GM23338 (cell line): ENCODE measurements at regions not wholly inside any gene's neighbourhood (a gene's known extent, or its start where the extent isn't known, plus 50 kb on each side); places are given as distances from the start of the nearest gene placed in this dataset.

Source experiments
- ATAC-seq: fragments of 200-7000 bp; cut with Tn5 transposase; 3 replicates; pipeline ENCODE4 v1.9.1; 2020
- DNase-seq: peaks from one replicate; pipeline ENCODE4 v3.0.0-alpha.2; 2015; ENCODE audit warnings: low spot score
- H2AFZ ChIP-seq: fragments of 200-600 bp; sonication (generic); 2 replicates; pipeline ENCODE4 v1.8.0; 2016; ENCODE audit warnings: antibody characterized with exemption, mild to moderate bottlenecking, moderate library complexity
- H3F3A ChIP-seq: fragments of 200-600 bp; sonication (generic); replicated peaks from 2 replicates; pipeline ENCODE4 v1.8.0; 2017; ENCODE audit warnings: antibody characterized with exemption, mixed run types, low read depth
- H3K27ac ChIP-seq: fragments of 200-600 bp; sonication (generic); 2 replicates; pipeline ENCODE4 v1.6.1; 2016; ENCODE audit warnings: low read depth
- H3K27me3 ChIP-seq: fragments of 200-600 bp; sonication (generic); 2 replicates; pipeline ENCODE4 v1.8.0; 2016; ENCODE audit warnings: mild to moderate bottlenecking, mixed run types, moderate library complexity; ENCODE audit not compliant: insufficient read depth
- H3K36me3 ChIP-seq: fragments of 200-600 bp; sonication (generic); 2 replicates; pipeline ENCODE4 v1.8.0; 2016; ENCODE audit warnings: mild to moderate bottlenecking; ENCODE audit not compliant: insufficient read depth
- H3K4me1 ChIP-seq: fragments of 200-600 bp; sonication (generic); 2 replicates; pipeline ENCODE4 v1.8.0; 2016; ENCODE audit warnings: mild to moderate bottlenecking, moderate library complexity; ENCODE audit not compliant: insufficient read depth
- H3K4me2 ChIP-seq: fragments of 200-600 bp; sonication (generic); 2 replicates; pipeline ENCODE4 v1.7.1; 2017; ENCODE audit warnings: mixed run types
- H3K4me3 ChIP-seq: fragments of 200-600 bp; sonication (generic); 2 replicates; pipeline ENCODE4 v1.6.1; 2016; ENCODE audit warnings: mixed run types
- H3K79me2 ChIP-seq: fragments of 200-600 bp; sonication (generic); replicated peaks from 2 replicates; pipeline ENCODE4 v1.8.0; 2017; ENCODE audit warnings: mild to moderate bottlenecking; ENCODE audit not compliant: insufficient read depth
- H3K9me2 ChIP-seq: fragments of 200-600 bp; sonication (generic); 2 replicates; pipeline ENCODE4 v1.8.0; 2017; ENCODE audit not compliant: insufficient read depth
- H4K20me1 ChIP-seq: fragments of 200-600 bp; sonication (generic); replicated peaks from 2 replicates; pipeline ENCODE4 v1.8.0; 2017; ENCODE audit warnings: mild to moderate bottlenecking; ENCODE audit not compliant: insufficient read depth
- H3K27ac Mint-ChIP-seq: 2 replicates; pipeline ENCODE4 v1.8.0; 2020; ENCODE audit warnings: inconsistent platforms, mild to moderate bottlenecking, moderate library complexity, mixed read lengths
- H3K27me3 Mint-ChIP-seq: 3 replicates; pipeline ENCODE4 v1.8.0; 2022; ENCODE audit warnings: low read depth, mild to moderate bottlenecking, moderate library complexity, mixed read lengths, inconsistent platforms; ENCODE audit not compliant: insufficient read depth, poor library complexity
- H3K36me3 Mint-ChIP-seq: 3 replicates; pipeline ENCODE4 v1.8.0; 2021; ENCODE audit warnings: low read depth, mild to moderate bottlenecking, inconsistent platforms, moderate library complexity, mixed read lengths
- H3K4me1 Mint-ChIP-seq: 3 replicates; pipeline ENCODE4 v1.8.0; 2020; ENCODE audit warnings: mild to moderate bottlenecking, inconsistent platforms, mixed read lengths
- H3K4me3 Mint-ChIP-seq: 3 replicates; pipeline ENCODE4 v1.8.0; 2021; ENCODE audit warnings: moderate library complexity, mild to moderate bottlenecking, inconsistent platforms, mixed read lengths
- H3K9me3 Mint-ChIP-seq: 3 replicates; pipeline ENCODE4 v1.8.0; 2020; ENCODE audit warnings: moderate library complexity, mild to moderate bottlenecking, inconsistent platforms, mixed read lengths
- CREB1 ChIP-seq: fragments of 250-450 bp; sonication (Bioruptor Pico); IDR thresholded peaks from 2 replicates; pipeline ENCODE4 v1.5.0; 2020; ENCODE audit warnings: low read depth, mild to moderate bottlenecking, moderate library complexity
- ETS1 ChIP-seq: IDR thresholded peaks from 2 replicates; pipeline ENCODE4 v1.6.1; 2016; ENCODE audit warnings: antibody characterized with exemption
- EZH2phosphoT487 ChIP-seq: fragments of 200-600 bp; sonication (generic); IDR thresholded peaks from one replicate; pipeline ENCODE4 v1.8.1; 2018; ENCODE audit warnings: antibody characterized with exemption; ENCODE audit not compliant: unreplicated experiment
- JUNB ChIP-seq: IDR thresholded peaks from one replicate; pipeline ENCODE4 v1.6.1; 2016; ENCODE audit warnings: antibody characterized with exemption; ENCODE audit not compliant: unreplicated experiment
- NANOG ChIP-seq: IDR thresholded peaks from 2 replicates; pipeline ENCODE4 v1.6.1; 2016; ENCODE audit warnings: antibody characterized with exemption, borderline replicate concordance
- STAT1 ChIP-seq: IDR thresholded peaks from one replicate; pipeline ENCODE4 v1.6.1; 2016; ENCODE audit warnings: antibody characterized with exemption; ENCODE audit not compliant: unreplicated experiment
- ZNF114 ChIP-seq: fragments of 250-450 bp; sonication (Bioruptor Pico); IDR thresholded peaks from 2 replicates; pipeline ENCODE4 v1.5.0; 2020; ENCODE audit warnings: mild to moderate bottlenecking, moderate library complexity
- ZNF331 ChIP-seq: fragments of 250-450 bp; sonication (Bioruptor Pico); IDR thresholded peaks from 2 replicates; pipeline ENCODE4 v1.5.0; 2020; ENCODE audit warnings: low read depth, mild to moderate bottlenecking, moderate library complexity
- TF ChIP-seq, protein P1 (sequence below): fragments of 250-450 bp; sonication (Bioruptor Pico); IDR thresholded peaks from 2 replicates; pipeline ENCODE4 v1.5.0; 2020; ENCODE audit warnings: mild to moderate bottlenecking, moderate library complexity

DNA sequence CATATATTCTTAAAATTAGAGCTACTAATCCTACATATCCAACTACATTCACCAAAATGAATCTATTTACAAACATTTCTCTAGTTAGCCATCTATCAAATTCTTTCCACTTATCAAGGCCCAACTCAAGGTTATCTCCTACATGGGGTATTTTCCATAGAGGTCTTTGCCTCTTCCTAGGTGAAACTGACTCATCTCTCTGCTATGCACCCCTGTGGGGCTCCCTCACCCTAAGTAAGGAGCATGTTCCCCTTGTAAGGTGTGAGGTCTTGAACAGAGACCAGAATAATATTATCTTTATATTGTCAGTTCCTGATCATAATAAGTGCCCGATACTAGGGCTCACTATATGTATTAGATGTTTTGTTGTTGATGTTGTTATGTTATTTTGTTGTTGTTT, 74.6 kb upstream of the TSC22D2 start (continued):
- TF ChIP-seq, protein P1, sequence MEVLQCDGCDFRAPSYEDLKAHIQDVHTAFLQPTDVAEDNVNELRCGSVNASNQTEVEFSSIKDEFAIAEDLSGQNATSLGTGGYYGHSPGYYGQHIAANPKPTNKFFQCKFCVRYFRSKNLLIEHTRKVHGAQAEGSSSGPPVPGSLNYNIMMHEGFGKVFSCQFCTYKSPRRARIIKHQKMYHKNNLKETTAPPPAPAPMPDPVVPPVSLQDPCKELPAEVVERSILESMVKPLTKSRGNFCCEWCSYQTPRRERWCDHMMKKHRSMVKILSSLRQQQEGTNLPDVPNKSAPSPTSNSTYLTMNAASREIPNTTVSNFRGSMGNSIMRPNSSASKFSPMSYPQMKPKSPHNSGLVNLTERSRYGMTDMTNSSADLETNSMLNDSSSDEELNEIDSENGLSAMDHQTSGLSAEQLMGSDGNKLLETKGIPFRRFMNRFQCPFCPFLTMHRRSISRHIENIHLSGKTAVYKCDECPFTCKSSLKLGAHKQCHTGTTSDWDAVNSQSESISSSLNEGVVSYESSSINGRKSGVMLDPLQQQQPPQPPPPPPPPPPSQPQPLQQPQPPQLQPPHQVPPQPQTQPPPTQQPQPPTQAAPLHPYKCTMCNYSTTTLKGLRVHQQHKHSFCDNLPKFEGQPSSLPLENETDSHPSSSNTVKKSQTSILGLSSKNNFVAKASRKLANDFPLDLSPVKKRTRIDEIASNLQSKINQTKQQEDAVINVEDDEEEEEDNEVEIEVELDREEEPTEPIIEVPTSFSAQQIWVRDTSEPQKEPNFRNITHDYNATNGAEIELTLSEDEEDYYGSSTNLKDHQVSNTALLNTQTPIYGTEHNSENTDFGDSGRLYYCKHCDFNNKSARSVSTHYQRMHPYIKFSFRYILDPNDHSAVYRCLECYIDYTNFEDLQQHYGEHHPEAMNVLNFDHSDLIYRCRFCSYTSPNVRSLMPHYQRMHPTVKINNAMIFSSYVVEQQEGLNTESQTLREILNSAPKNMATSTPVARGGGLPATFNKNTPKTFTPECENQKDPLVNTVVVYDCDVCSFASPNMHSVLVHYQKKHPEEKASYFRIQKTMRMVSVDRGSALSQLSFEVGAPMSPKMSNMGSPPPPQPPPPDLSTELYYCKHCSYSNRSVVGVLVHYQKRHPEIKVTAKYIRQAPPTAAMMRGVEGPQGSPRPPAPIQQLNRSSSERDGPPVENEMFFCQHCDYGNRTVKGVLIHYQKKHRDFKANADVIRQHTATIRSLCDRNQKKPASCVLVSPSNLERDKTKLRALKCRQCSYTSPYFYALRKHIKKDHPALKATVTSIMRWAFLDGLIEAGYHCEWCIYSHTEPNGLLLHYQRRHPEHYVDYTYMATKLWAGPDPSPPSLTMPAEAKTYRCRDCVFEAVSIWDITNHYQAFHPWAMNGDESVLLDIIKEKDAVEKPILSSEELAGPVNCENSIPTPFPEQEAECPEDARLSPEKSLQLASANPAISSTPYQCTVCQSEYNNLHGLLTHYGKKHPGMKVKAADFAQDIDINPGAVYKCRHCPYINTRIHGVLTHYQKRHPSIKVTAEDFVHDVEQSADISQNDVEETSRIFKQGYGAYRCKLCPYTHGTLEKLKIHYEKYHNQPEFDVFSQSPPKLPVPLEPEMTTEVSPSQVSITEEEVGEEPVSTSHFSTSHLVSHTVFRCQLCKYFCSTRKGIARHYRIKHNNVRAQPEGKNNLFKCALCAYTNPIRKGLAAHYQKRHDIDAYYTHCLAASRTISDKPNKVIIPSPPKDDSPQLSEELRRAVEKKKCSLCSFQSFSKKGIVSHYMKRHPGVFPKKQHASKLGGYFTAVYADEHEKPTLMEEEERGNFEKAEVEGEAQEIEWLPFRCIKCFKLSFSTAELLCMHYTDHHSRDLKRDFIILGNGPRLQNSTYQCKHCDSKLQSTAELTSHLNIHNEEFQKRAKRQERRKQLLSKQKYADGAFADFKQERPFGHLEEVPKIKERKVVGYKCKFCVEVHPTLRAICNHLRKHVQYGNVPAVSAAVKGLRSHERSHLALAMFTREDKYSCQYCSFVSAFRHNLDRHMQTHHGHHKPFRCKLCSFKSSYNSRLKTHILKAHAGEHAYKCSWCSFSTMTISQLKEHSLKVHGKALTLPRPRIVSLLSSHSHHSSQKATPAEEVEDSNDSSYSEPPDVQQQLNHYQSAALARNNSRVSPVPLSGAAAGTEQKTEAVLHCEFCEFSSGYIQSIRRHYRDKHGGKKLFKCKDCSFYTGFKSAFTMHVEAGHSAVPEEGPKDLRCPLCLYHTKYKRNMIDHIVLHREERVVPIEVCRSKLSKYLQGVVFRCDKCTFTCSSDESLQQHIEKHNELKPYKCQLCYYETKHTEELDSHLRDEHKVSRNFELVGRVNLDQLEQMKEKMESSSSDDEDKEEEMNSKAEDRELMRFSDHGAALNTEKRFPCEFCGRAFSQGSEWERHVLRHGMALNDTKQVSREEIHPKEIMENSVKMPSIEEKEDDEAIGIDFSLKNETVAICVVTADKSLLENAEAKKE: no peak

DNA sequence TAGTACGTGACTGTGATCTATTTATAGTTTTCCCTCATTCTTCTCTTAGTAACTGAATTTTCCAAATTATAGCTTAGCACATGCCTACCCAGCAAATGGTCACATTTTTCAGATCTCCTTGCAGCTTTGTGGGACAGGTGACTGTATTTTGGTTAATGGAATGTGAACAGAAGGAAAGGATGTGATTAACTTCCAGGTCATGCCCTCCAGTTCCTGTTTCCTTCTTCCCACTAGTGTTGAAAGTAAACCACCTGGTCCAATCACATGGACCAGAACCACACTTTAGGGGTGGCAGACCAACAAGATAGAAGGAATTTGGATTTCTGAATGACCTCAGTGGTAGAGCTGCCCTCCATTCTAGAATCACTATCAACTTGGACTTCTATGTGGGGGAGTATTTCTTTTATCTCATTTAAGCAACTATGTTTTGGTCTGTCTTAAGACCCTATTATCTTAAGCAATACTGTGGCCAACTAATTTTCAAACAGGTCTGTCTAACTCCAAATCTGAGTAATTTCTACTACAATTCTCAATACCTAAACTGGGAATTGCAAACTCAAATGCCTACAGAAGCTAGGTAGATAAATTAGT, 76.0 kb upstream of the TSC22D2 start:
- Histone ChIP-seq H2AFZ (no peak overlapping the region), H3K4me3 (no peak overlapping the region), H3K27me3 (no peaks in the 10 kb centered on the region), H3K4me1 (peaks cover 23% of the 10 kb centered on the region), H3K4me2 (no peak overlapping the region), H4K20me1 (no peaks in the 10 kb centered on the region), H3F3A (no peaks in the 10 kb centered on the region), H3K9me2 (0 out of 2 replicates have a peak, but pooled peaks cover 8% of the 10 kb centered on the region), H3K27ac (no peak overlapping the region), H3K36me3 (no peaks in the 10 kb centered on the region), H3K79me2 (no peaks in the 10 kb centered on the region)
- H3K36me3 Mint-ChIP-seq: 0 out of 3 replicates have a peak, but pooled peaks cover 3% of the 10 kb centered on the region
- DNase-seq (no peak), ATAC-seq (no peak)
- peaks cover 19% of the 10 kb centered on the region for H3K4me1 Mint-ChIP-seq
- TF ChIP-seq, protein P1: no peak
- TF ChIP-seq ETS1 (no peak), ZNF114 (no peak), EZH2phosphoT487 (no peak), NANOG (no peak), ZNF331 (no peak), JUNB (no peak), CREB1 (CRISPR knock-in tag) (no peak), STAT1 (no peak)
- peaks cover 4% of the 10 kb centered on the region for H3K27me3 Mint-ChIP-seq
- H3K27ac Mint-ChIP-seq: no peak overlapping the region
- H3K9me3 Mint-ChIP-seq: no peaks in the 10 kb centered on the region
- no peak overlapping the region for H3K4me3 Mint-ChIP-seq
